ENCODE measurements at regions not wholly inside any gene's neighbourhood (a gene's known extent, or its start where the extent isn't known, plus 50 kb on each side); places are given as distances from the start of the nearest gene placed in this dataset.

DNA sequence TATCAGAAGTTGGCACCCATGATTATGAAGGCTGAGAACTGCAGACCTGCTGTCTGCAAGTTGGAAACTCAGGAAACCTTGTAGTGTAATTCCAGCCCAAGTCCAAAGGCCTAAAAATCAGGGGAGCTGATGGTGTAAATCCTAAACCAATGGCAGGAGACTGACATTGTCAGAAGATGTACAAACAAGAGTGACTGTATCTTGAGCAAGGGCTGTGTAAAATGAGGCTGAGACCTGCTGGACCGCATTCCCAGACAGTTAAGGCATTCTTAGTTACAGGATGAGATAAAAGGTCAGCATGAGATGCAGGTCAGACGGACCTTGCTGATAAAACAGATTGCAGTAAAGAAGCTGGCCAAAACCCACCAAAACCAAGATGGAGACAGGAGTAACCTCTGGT, 147.7 kb downstream of the COG6 start:
- Histone ChIP-seq H3K27ac (no peak overlapping the region), H3K4me3 (no peak overlapping the region), H3K36me3 (no peaks in the 10 kb centered on the region), H3K9me3 (peaks cover 0 to 17% (median 7%) of the 10 kb centered on the region in 11 donors), H3K4me1 (no peaks in the 10 kb centered on the region), H3K27me3 (no peaks in the 10 kb centered on the region)
- DNase-seq: no peak
- intact Hi-C loops (cut with DNase I): loop anchor here in 1 of 10 donors (10.0 kb wide), 1 partner anchor 112 kb away; no protein-coding TSS in a partner anchor
- no peak for ATAC-seq
- 26 to 43% methylated on average over 2 of the region's 2 CpGs for WGBS, 2 donors
- TF ChIP-seq, protein P1, sequence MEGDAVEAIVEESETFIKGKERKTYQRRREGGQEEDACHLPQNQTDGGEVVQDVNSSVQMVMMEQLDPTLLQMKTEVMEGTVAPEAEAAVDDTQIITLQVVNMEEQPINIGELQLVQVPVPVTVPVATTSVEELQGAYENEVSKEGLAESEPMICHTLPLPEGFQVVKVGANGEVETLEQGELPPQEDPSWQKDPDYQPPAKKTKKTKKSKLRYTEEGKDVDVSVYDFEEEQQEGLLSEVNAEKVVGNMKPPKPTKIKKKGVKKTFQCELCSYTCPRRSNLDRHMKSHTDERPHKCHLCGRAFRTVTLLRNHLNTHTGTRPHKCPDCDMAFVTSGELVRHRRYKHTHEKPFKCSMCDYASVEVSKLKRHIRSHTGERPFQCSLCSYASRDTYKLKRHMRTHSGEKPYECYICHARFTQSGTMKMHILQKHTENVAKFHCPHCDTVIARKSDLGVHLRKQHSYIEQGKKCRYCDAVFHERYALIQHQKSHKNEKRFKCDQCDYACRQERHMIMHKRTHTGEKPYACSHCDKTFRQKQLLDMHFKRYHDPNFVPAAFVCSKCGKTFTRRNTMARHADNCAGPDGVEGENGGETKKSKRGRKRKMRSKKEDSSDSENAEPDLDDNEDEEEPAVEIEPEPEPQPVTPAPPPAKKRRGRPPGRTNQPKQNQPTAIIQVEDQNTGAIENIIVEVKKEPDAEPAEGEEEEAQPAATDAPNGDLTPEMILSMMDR (IDR thresholded peaks at IDR 0.05): no peak

DNA sequence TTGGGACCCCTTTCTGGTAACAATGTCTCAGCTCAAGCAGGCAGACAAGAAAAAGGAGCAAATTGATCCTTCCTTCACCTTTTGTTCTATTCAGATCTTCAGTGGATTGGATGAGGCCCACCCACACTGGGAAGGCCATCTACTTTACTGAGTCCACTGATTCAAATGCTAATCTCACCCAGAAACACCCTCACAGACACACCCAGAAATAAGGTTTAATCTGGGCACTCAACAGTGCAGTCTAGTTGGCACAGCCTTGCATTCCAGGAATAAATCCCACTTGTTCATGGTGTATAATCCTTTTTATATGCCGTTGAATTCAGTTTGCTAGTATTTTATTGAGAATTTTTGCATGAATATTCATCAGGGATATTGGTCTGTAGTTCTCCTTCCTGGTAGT, 148.4 kb downstream of the COG6 start:
- ATAC-seq: no peak
- intact Hi-C loops (cut with DNase I): loop anchor here in 1 of 10 donors (10.0 kb wide), 1 partner anchor 111 kb away; no protein-coding TSS in a partner anchor

DNA sequence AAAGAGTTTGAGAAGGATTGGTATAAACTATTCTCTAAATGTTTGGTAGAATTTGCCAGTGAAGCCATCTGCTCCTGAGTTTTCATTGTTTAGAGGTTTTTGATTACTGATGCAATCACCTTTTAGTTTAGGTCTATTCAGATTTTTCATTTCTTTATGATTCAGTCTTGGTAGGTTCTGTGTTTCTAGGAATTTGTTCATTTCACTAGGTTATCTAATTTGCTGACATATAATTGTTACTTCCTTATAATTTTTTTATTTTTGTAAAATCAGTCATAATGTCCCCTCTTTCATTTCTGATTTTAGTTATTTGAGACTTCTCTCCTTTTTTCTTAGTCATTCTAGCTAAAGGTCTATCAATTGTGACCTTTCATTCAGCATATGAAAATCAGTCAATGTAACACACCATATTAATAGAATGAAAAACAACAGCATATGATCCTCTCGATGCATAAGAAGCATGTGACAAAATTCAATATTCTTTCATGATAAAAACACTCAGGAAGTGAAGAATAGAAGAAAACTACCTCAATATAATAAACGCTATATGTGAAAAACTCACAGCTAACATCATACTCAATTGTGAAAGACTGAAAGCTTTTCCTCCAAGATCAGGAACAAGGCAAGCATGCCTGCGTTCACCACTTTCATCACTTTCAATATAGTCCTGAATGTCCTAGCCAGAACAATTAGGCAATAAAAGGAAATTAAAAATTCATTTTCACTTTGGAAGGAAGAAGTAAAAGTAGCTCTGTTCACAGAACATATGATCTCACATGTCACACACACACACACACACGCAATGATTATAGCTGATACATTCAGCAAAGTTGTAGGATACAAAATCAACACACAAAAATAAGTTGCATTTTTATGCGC, 149.1 kb downstream of the COG6 start:
- intact Hi-C loops (cut with DNase I): loop anchor here in 1 of 10 donors (10.0 kb wide), 1 partner anchor 110 kb away; no protein-coding TSS in a partner anchor
- WGBS, 2 donors: 83 to 90% methylated on average over 5 of the region's 5 CpGs
- H3K4me1 ChIP-seq: no peaks in the 10 kb centered on the region
- no peak overlapping the region for H3K27ac ChIP-seq
- no peak for DNase-seq
- H3K9me3 ChIP-seq: peaks cover 0 to 17% (median 7%) of the 10 kb centered on the region in 11 donors
- no peaks in the 10 kb centered on the region for H3K27me3 ChIP-seq
- ATAC-seq: no peak
- no peak overlapping the region for H3K4me3 ChIP-seq
- H3K36me3 ChIP-seq: no peaks in the 10 kb centered on the region
- TF ChIP-seq, protein P1 (IDR thresholded peaks at IDR 0.05): no peak

More for the DNA sequence above, 148.4 kb downstream of the COG6 start:
- Histone ChIP-seq H3K27me3 (no peaks in the 10 kb centered on the region), H3K9me3 (peaks cover 0 to 17% (median 7%) of the 10 kb centered on the region in 11 donors), H3K4me1 (no peaks in the 10 kb centered on the region), H3K27ac (no peak overlapping the region), H3K4me3 (no peak overlapping the region), H3K36me3 (no peaks in the 10 kb centered on the region)
- TF ChIP-seq, protein P1 (IDR thresholded peaks at IDR 0.05): no peak
- 89 to 94% methylated on average over 1 of the region's 1 CpG for WGBS, 2 donors
- no peak for DNase-seq

DNA sequence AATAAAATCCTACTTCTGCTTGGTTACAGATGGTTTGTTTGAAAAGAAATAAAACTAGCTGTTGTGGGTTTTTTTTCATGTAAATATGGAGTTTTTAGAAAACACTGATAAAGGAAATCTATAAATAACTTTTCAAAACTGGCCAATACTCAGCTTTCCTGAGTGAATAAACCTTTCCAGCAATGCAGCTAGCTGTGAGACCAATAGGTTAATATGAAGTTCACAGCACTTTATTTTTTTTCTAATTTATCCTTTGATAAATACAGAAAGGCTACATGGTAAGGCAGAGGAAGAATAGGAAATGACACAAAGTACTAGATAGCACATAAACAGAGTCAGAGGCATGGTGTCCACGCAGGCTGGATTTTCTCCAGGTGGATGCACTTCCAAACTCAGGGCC, 154.0 kb downstream of the COG6 start:
- H3K4me3 ChIP-seq: no peak overlapping the region
- H3K4me1 ChIP-seq: no peaks in the 10 kb centered on the region
- intact Hi-C loops (cut with DNase I): loop anchor here in 1 of 10 donors (10.0 kb wide), 1 partner anchor 105 kb away; no protein-coding TSS in a partner anchor
- no peaks in the 10 kb centered on the region for H3K27me3 ChIP-seq
- ATAC-seq (no peak), DNase-seq (no peak)
- WGBS, 2 donors: 76 to 79% methylated on average over 1 of the region's 1 CpG
- no peak overlapping the region for H3K27ac ChIP-seq
- TF ChIP-seq, protein P1 (IDR thresholded peaks at IDR 0.05): no peak
- H3K36me3 ChIP-seq: no peaks in the 10 kb centered on the region
- no peaks in the 10 kb centered on the region for H3K9me3 ChIP-seq

Data from heart right ventricle (tissue), 16 donors.